H1 (cell line): ENCODE measurements at regions not wholly inside any gene's neighbourhood (a gene's known extent, or its start where the extent isn't known, plus 50 kb on each side); places are given as distances from the start of the nearest gene placed in this dataset.

Experiments
- CTCF ChIA-PET: fragments of 300-600 bp; sonication (Branson Sonifier 250); formaldehyde crosslinking; loops from one replicate; lab custom pipeline; 2021; ENCODE audit not compliant: partially characterized antibody; lab: Charles Lee
- POLR2A ChIA-PET: fragments of 300-600 bp; sonication (Branson Sonifier 250); formaldehyde crosslinking; loops from one replicate; lab custom pipeline; 2021; ENCODE audit warnings: inconsistent platforms; ENCODE audit not compliant: partially characterized antibody; lab: Charles Lee
- DNase-seq, 2 experiments: peaks; one replicate each; pipeline versions ENCODE4 v3.0.0 to v3.0.0-alpha.2; 2010 to 2022; ENCODE audit warnings: low spot score in 2 of 2, low read depth in 1 of 2, mixed read lengths in 1 of 2
- FAIRE-seq: peaks from 2 replicates; lab custom pipeline; 2011; peaks lifted over from hg19 to GRCh38; lab: Jason Lieb, UNC
- H2AFZ ChIP-seq: 2 replicates; pipeline ENCODE4 v1.8.1; 2012; ENCODE audit warnings: low read length, inconsistent platforms
- H2AK5ac ChIP-seq: 2 replicates; pipeline ENCODE4 v1.6.1; 2013; ENCODE audit warnings: low read depth, low read length
- H2BK120ac ChIP-seq: replicated peaks from 2 replicates; pipeline ENCODE3; 2013; ENCODE audit warnings: low read depth, low read length, inconsistent platforms
- H2BK12ac ChIP-seq: 2 replicates; pipeline ENCODE4 v1.6.1; 2013; ENCODE audit warnings: low read depth, low read length
- H2BK15ac ChIP-seq: 2 replicates; pipeline ENCODE4 v1.6.1; 2013; ENCODE audit warnings: low read length
- H2BK20ac ChIP-seq: 2 replicates; pipeline ENCODE4 v1.6.1; 2013; ENCODE audit warnings: low read length
- H2BK5ac ChIP-seq: 2 replicates; pipeline ENCODE4 v1.6.1; 2013; ENCODE audit warnings: low read depth, low read length
- H3K14ac ChIP-seq: 2 replicates; pipeline ENCODE4 v1.6.1; 2013; ENCODE audit warnings: inconsistent platforms; ENCODE audit not compliant: insufficient read length
- H3K18ac ChIP-seq: 2 replicates; pipeline ENCODE4 v1.6.1; 2013; ENCODE audit warnings: low read length; ENCODE audit errors: extremely low read depth
- H3K23ac ChIP-seq: 2 replicates; pipeline ENCODE4 v1.6.1; 2013; ENCODE audit warnings: inconsistent platforms; ENCODE audit not compliant: insufficient read length
- H3K23me2 ChIP-seq: 2 replicates; pipeline ENCODE4 v1.6.1; 2013; ENCODE audit warnings: low read depth, low read length
- H3K27ac ChIP-seq: 2 replicates; pipeline ENCODE4 v1.6.1; 2011; ENCODE audit warnings: low read depth, low read length, inconsistent platforms
- H3K27me3 ChIP-seq, 4 experiments: replicated peaks in 1 of 4; 1 replicate in 1 of 4; 2 replicates in 3 of 4; pipeline versions ENCODE4 v1.6.1 to v1.8.1; 2011 to 2013; ENCODE audit warnings: low read length in 3 of 4, mild to moderate bottlenecking in 3 of 4, inconsistent platforms in 2 of 4, mixed read lengths in 2 of 4, moderate library complexity in 1 of 4; ENCODE audit not compliant: control insufficient read depth in 3 of 4, insufficient read depth in 3 of 4; ENCODE audit errors: extremely low read depth in 1 of 4
- H3K36me3 ChIP-seq, 4 experiments: 2 replicates each; pipeline versions ENCODE4 v1.6.1 to v1.8.1; 2011 to 2013; ENCODE audit warnings: mild to moderate bottlenecking in 4 of 4, low read length in 3 of 4, moderate library complexity in 2 of 4, control low read depth in 1 of 4, inconsistent platforms in 1 of 4; ENCODE audit not compliant: insufficient read depth in 4 of 4, control insufficient read depth in 2 of 4
- H3K4ac ChIP-seq: replicated peaks from 2 replicates; pipeline ENCODE3; 2013; ENCODE audit warnings: low read length, low read depth, mixed read lengths, inconsistent platforms; ENCODE audit not compliant: insufficient read length
- H3K4me1 ChIP-seq, 4 experiments: replicated peaks in 1 of 4; 1 replicate in 1 of 4; 2 replicates in 3 of 4; pipeline versions ENCODE4 v1.6.1 to v1.8.1; 2011 to 2013; ENCODE audit warnings: low read length in 3 of 4, inconsistent platforms in 2 of 4, mixed read lengths in 1 of 4; ENCODE audit not compliant: insufficient read depth in 4 of 4, control insufficient read depth in 3 of 4
- H3K4me2 ChIP-seq, 2 experiments: 2 replicates each; pipeline versions ENCODE4 v1.6.1 to v1.8.1; 2011 to 2013; ENCODE audit warnings: low read depth in 2 of 2, low read length in 2 of 2, control low read depth in 1 of 2, inconsistent platforms in 1 of 2, mild to moderate bottlenecking in 1 of 2; ENCODE audit not compliant: insufficient read depth in 1 of 2
- H3K4me3 ChIP-seq, 4 experiments: fragments of 200-600, 300-600 bp in 1 of 4; sonication (generic), shearing (Covaris generic), sonication (Bioruptor Twin) in 1 of 4; 2 replicates each; pipeline versions ENCODE4 v1.5.1 to v1.8.1; 2011 to 2016; ENCODE audit warnings: low read length in 4 of 4, low read depth in 3 of 4, control low read depth in 2 of 4, inconsistent platforms in 2 of 4, mild to moderate bottlenecking in 2 of 4, mixed read lengths in 1 of 4, moderate library complexity in 1 of 4; ENCODE audit not compliant: insufficient read depth in 2 of 4; ENCODE audit errors: extremely low read depth in 1 of 4
- H3K56ac ChIP-seq: replicated peaks from 2 replicates; pipeline ENCODE3; 2013; ENCODE audit warnings: low read depth, mild to moderate bottlenecking, mixed read lengths, low read length, inconsistent platforms; ENCODE audit not compliant: insufficient read length
- H3K79me1 ChIP-seq: 2 replicates; pipeline ENCODE4 v1.6.1; 2013; ENCODE audit warnings: low read depth, low read length, control low read depth
- H3K79me2 ChIP-seq, 2 experiments: 2 replicates each; pipeline versions ENCODE4 v1.6.1 to v1.8.1; 2012 to 2013; ENCODE audit warnings: low read length in 2 of 2, mild to moderate bottlenecking in 2 of 2, inconsistent platforms in 1 of 2; ENCODE audit not compliant: insufficient read depth in 2 of 2, control insufficient read depth in 1 of 2
- H3K9ac ChIP-seq, 4 experiments: replicated peaks in 1 of 4; 1 replicate in 1 of 4; 2 replicates in 3 of 4; pipeline versions ENCODE4 v1.6.1 to v1.8.1; 2011 to 2013; ENCODE audit warnings: low read depth in 3 of 4, low read length in 3 of 4, control low read depth in 2 of 4, mild to moderate bottlenecking in 2 of 4, moderate library complexity in 2 of 4, inconsistent platforms in 1 of 4; ENCODE audit errors: extremely low read depth in 1 of 4
- H3K9me3 ChIP-seq, 2 experiments: 2 replicates each; pipeline versions ENCODE4 v1.6.1 to v1.8.1; 2012 to 2013; ENCODE audit warnings: mild to moderate bottlenecking in 2 of 2, moderate library complexity in 2 of 2, control low read depth in 1 of 2, inconsistent platforms in 1 of 2, low read depth in 1 of 2, low read length in 1 of 2, mixed read lengths in 1 of 2; ENCODE audit not compliant: insufficient read depth in 2 of 2
- H4K20me1 ChIP-seq, 2 experiments: replicated peaks in 1 of 2; 2 replicates each; pipeline versions ENCODE3 to v1.8.1; 2011 to 2013; ENCODE audit warnings: inconsistent platforms in 2 of 2, low read length in 2 of 2, mild to moderate bottlenecking in 1 of 2; ENCODE audit not compliant: insufficient read depth in 2 of 2, control insufficient read depth in 1 of 2
- H4K5ac ChIP-seq: 2 replicates; pipeline ENCODE4 v1.6.1; 2013; ENCODE audit warnings: low read length, low read depth, mixed read lengths, inconsistent platforms; ENCODE audit not compliant: insufficient read length
- H4K8ac ChIP-seq: 2 replicates; pipeline ENCODE4 v1.8.0; 2013; ENCODE audit warnings: mild to moderate bottlenecking, moderate library complexity, low read length, inconsistent platforms; ENCODE audit not compliant: insufficient read depth; ENCODE audit errors: extremely low read depth
- H4K91ac ChIP-seq: replicated peaks from 2 replicates; pipeline ENCODE3; 2013; ENCODE audit warnings: low read length, mixed read lengths, inconsistent platforms; ENCODE audit not compliant: insufficient read length
- CHD2 ChIP-seq: IDR thresholded peaks from 2 replicates; pipeline ENCODE4 v1.6.1; 2012; ENCODE audit warnings: low read length, improper control_type of control experiment
- CREB1 ChIP-seq: IDR thresholded peaks from 2 replicates; pipeline ENCODE4 v1.6.1; 2012; ENCODE audit warnings: inconsistent platforms
- CTBP2 ChIP-seq: IDR thresholded peaks from 2 replicates; pipeline ENCODE4 v1.7.0; 2011; ENCODE audit warnings: borderline replicate concordance, mild to moderate bottlenecking, moderate library complexity, mixed read lengths, low read length; ENCODE audit not compliant: insufficient read depth, insufficient read length
- EP300 ChIP-seq, 2 experiments: IDR thresholded peaks; 1 replicate in 1 of 2; 2 replicates in 1 of 2; pipeline ENCODE4 v1.6.1; 2011 to 2012; ENCODE audit warnings: low read depth in 2 of 2, low read length in 2 of 2, mild to moderate bottlenecking in 2 of 2, borderline replicate concordance in 1 of 2, inconsistent platforms in 1 of 2, moderate library complexity in 1 of 2
- GABPA ChIP-seq: IDR thresholded peaks from 2 replicates; pipeline ENCODE4 v1.6.1; 2011; ENCODE audit warnings: mild to moderate bottlenecking, low read length, moderate library complexity, borderline replicate concordance; ENCODE audit not compliant: insufficient read depth
- GTF2F1 ChIP-seq: IDR thresholded peaks from 2 replicates; pipeline ENCODE4 v1.6.1; 2012; ENCODE audit warnings: low read depth, low read length, improper control_type of control experiment, borderline replicate concordance
- JUN ChIP-seq: IDR thresholded peaks from 2 replicates; pipeline ENCODE4 v1.6.1; 2011; ENCODE audit warnings: low read depth, mild to moderate bottlenecking, improper control_type of control experiment, low read length
- JUND ChIP-seq: IDR thresholded peaks from 2 replicates; pipeline ENCODE4 v1.6.1; 2011; ENCODE audit warnings: mild to moderate bottlenecking, improper control_type of control experiment, low read length
- NANOG ChIP-seq: IDR thresholded peaks from 2 replicates; pipeline ENCODE4 v1.6.1; 2011; ENCODE audit warnings: low read length, low read depth, mild to moderate bottlenecking, inconsistent platforms; ENCODE audit not compliant: insufficient read depth, poor library complexity, severe bottlenecking
- POLR2A ChIP-seq, 2 experiments: IDR thresholded peaks; 1 replicate in 1 of 2; 2 replicates in 1 of 2; pipeline ENCODE4 v1.6.1; 2011; ENCODE audit warnings: low read depth in 2 of 2, low read length in 2 of 2, mild to moderate bottlenecking in 2 of 2; ENCODE audit errors: control extremely low read depth in 1 of 2
- RNF2 ChIP-seq: fragments of 200-900, 300-1000 bp; sonication (generic); IDR thresholded peaks from 2 replicates; pipeline ENCODE4 v1.7.1; 2016; ENCODE audit warnings: borderline replicate concordance, low read depth, mild to moderate bottlenecking, antibody characterized with exemption, low read length; ENCODE audit not compliant: poor library complexity, severe bottlenecking; ENCODE audit errors: missing control alignments
- SAP30 ChIP-seq: fragments of 300-600 bp; sonication (generic); IDR thresholded peaks from 2 replicates; pipeline ENCODE4 v1.7.1; 2012; ENCODE audit warnings: low read length, moderate library complexity, mild to moderate bottlenecking, inconsistent platforms; ENCODE audit not compliant: insufficient read depth, insufficient replicate concordance
- SIRT6 ChIP-seq: IDR thresholded peaks from one replicate; pipeline ENCODE4 v1.7.1; 2012; ENCODE audit warnings: low read length, inconsistent platforms
- SUZ12 ChIP-seq: fragments of 200-600 bp; sonication (generic); IDR thresholded peaks from 2 replicates; pipeline ENCODE4 v1.6.1; 2012; ENCODE audit warnings: mild to moderate bottlenecking, inconsistent platforms, low read length, moderate library complexity, mixed read lengths
- whole genome bisulfite sequencing, 2 experiments: shearing (Covaris generic) in 1 of 2; methylation state at CpG; one replicate each; pipeline versions ENCODE4 v1.1.6 to v1.1.7; 2013 to 2015; ENCODE audit warnings: low lambda C conversion rate in 2 of 2, mixed read lengths in 2 of 2, inconsistent platforms in 1 of 2, low coverage in 1 of 2, missing lambda C conversion rate in 1 of 2; ENCODE audit not compliant: insufficient replicate concordance in 2 of 2, insufficient coverage in 1 of 2, insufficient read length in 1 of 2; ENCODE audit errors: extremely low coverage in 1 of 2, missing lambda C conversion rate in 1 of 2; 5-methylcytosine and 5-hydroxymethylcytosine counted together

GRCh38 chr4:177178246-177178645 is 131.4 kb upstream of the NEIL3 start:
- no peak overlapping the region for H4K91ac ChIP-seq
- no peak overlapping the region for H2AK5ac ChIP-seq
- no peak overlapping the region for H3K18ac ChIP-seq
- no peak overlapping the region for H3K4ac ChIP-seq
- H3K9ac ChIP-seq: no peak overlapping the region
- no peak overlapping the region for H2BK20ac ChIP-seq
- no peak overlapping the region for H2AFZ ChIP-seq
- DNase-seq (no peak), FAIRE-seq (no peak)
- no peak overlapping the region for H2BK15ac ChIP-seq
- ChIA-PET POLR2A (no interaction called here), CTCF (interaction anchor here (0.6 kb wide), 1 partner anchor 28 kb away, joined by 3 read pairs; no protein-coding TSS in a partner anchor)
- H3K56ac ChIP-seq: no peak overlapping the region
- no peaks in the 10 kb centered on the region for H4K20me1 ChIP-seq
- H3K4me2 ChIP-seq: no peak overlapping the region
- H2BK120ac ChIP-seq: no peak overlapping the region
- no peaks in the 10 kb centered on the region for H3K4me1 ChIP-seq
- H2BK12ac ChIP-seq: no peak overlapping the region
- no peak overlapping the region for H2BK5ac ChIP-seq
- H4K5ac ChIP-seq: no peak overlapping the region
- H4K8ac ChIP-seq: no peak overlapping the region
- no peaks in the 10 kb centered on the region for H3K9me3 ChIP-seq
- H3K79me1 ChIP-seq: no peaks in the 10 kb centered on the region
- no peak overlapping the region for H3K14ac ChIP-seq
- H3K36me3 ChIP-seq: no peaks in the 10 kb centered on the region
- no peak overlapping the region for H3K4me3 ChIP-seq
- H3K23me2 ChIP-seq: no peaks in the 10 kb centered on the region; the same call in 1 of the 2 replicates
- 86% methylated on average over 1 of the region's 1 CpG; no CpG with 5 or more reads in 1 of the 2 experiments for WGBS, 2 experiments
- H3K79me2 ChIP-seq: no peaks in the 10 kb centered on the region
- H3K23ac ChIP-seq: no peak overlapping the region
- no peak overlapping the region for H3K27ac ChIP-seq
- H3K27me3 ChIP-seq: peaks cover 0 to 1% (median 0%) of the 10 kb centered on the region in 4 experiments; a peak in 1 of 7 replicates
- TF ChIP-seq SUZ12: no peak
- no peak for TF ChIP-seq GTF2F1
- no peak for TF ChIP-seq NANOG
- no peak for TF ChIP-seq CREB1
- no peak for TF ChIP-seq CHD2
- no peak for TF ChIP-seq RNF2
- TF ChIP-seq JUN: no peak
- TF ChIP-seq SAP30: no peak
- no peak for TF ChIP-seq POLR2A (IDR thresholded peaks at IDR 0.05; ENCODE audit: control extremely low read depth in 1 of 2, low read depth in 2 of 2, low read length in 2 of 2)
- TF ChIP-seq CTBP2: no peak
- TF ChIP-seq SIRT6: no peak
- TF ChIP-seq GABPA: no peak
- TF ChIP-seq JUND: no peak
- no peak for TF ChIP-seq EP300 (IDR thresholded peaks at IDR 0.05; ENCODE audit: borderline replicate concordance in 1 of 2, low read depth in 2 of 2, low read length in 2 of 2)
